Gastrocnemius medialis (tissue), 4 donors: ENCODE measurements at regions not wholly inside any gene's neighbourhood (a gene's known extent, or its start where the extent isn't known, plus 50 kb on each side); places are given as distances from the start of the nearest gene placed in this dataset.
A peak's percentile ranks its signal among the peaks of the same experiment; 100 is the strongest.

ENCODE experiments used
- ATAC-seq, 2 donors: fragments of 150-250 bp; one replicate each; pipeline ENCODE4 v1.9.1; 2016
- DNase-seq, 2 donors: peaks; one replicate each; pipeline ENCODE4 v3.0.0-alpha.2; 2019
- H3K27ac ChIP-seq, 4 donors: fragments of 200-600 bp; sonication (generic); 1 replicate in 1 of 4; 2 replicates in 3 of 4; pipeline ENCODE4 v1.5.1; 2016 to 2018; ENCODE audit warnings: mild to moderate bottlenecking in 2 of 4, moderate library complexity in 1 of 4
- H3K27me3 ChIP-seq, 3 donors: fragments of 200-600 bp; sonication (generic) in 2 of 3; 1 replicate in 1 of 3; 2 replicates in 2 of 3; pipeline versions ENCODE4 v1.5.1 to v1.6.0; 2016 to 2019; ENCODE audit warnings: mild to moderate bottlenecking in 1 of 3, moderate library complexity in 1 of 3
- H3K36me3 ChIP-seq, 2 donors: fragments of 200-600 bp; sonication (generic) in 1 of 2; one replicate each; pipeline ENCODE4 v1.5.1; 2017 to 2018
- H3K4me1 ChIP-seq, 2 donors: fragments of 200-600 bp; sonication (generic) in 1 of 2; one replicate each; pipeline ENCODE4 v1.5.1; 2016 to 2017; ENCODE audit warnings: mild to moderate bottlenecking in 2 of 2
- H3K4me3 ChIP-seq, 4 donors: fragments of 200-600 bp; sonication (generic) in 3 of 4; 1 replicate in 1 of 4; 2 replicates in 3 of 4; pipeline ENCODE4 v1.5.1; 2016 to 2019; ENCODE audit warnings: mild to moderate bottlenecking in 2 of 4
- H3K9me3 ChIP-seq, 3 donors: fragments of 200-600 bp; sonication (generic) in 2 of 3; 1 replicate in 1 of 3; 2 replicates in 2 of 3; pipeline ENCODE4 v1.5.1; 2016 to 2019
- CTCF ChIP-seq, 5 experiments: fragments of 450-650 bp in 3 of 5; fragments of 200-600 bp in 2 of 5; sonication (generic) in 2 of 5; IDR thresholded peaks in 4 of 5; conservative IDR thresholded peaks in 1 of 5; 1 replicate in 4 of 5; 2 replicates in 1 of 5; pipeline ENCODE4 v1.5.1; 2016 to 2019; ENCODE audit warnings: antibody characterized with exemption in 5 of 5, mild to moderate bottlenecking in 3 of 5, moderate library complexity in 3 of 5
- POLR2A ChIP-seq, 2 donors: fragments of 450-650 bp; IDR thresholded peaks; one replicate each; pipeline ENCODE4 v1.6.1; 2017; ENCODE audit warnings: antibody characterized with exemption in 2 of 2, mild to moderate bottlenecking in 2 of 2, moderate library complexity in 2 of 2
- in situ Hi-C, 4 donors: fragments of 200-750 bp; cut with MboI; loops; one replicate each; pipeline versions ENCODE4 v1.15.0 to v1.8.0; 2017; ENCODE audit warnings: low sequenced_read_pairs in 4 of 4
- intact Hi-C: fragments of 100-400 bp; cut with DNase I; formaldehyde crosslinking; loops from one replicate; pipeline ENCODE4 v1.15.1; 2023; ENCODE audit warnings: low total_unique reads

- Histone ChIP-seq H3K4me3 (no peak overlapping the region), H3K27me3 (no peaks in the 10 kb centered on the region), H3K4me1 (peaks cover 4 to 6% of the 10 kb centered on the region in 2 donors), H3K27ac (peak overlapping the region in 3 of 4 donors; percentile 35 to 56 (median 37)), H3K9me3 (no peaks in the 10 kb centered on the region), H3K36me3 (no peaks in the 10 kb centered on the region)
- TF ChIP-seq POLR2A (IDR thresholded peaks at IDR 0.05) (no peak), CTCF (IDR thresholded peaks at IDR 0.05 in 4 of 5, conservative IDR thresholded peaks at IDR 0.05 in 1 of 5) (no peak)
- in situ Hi-C loops (loop anchor here in 2 of 4 donors (10.0 kb wide), 1 partner anchor 339 kb away; no protein-coding TSS in a partner anchor), intact Hi-C loops (no loop called here)
- no peak for DNase-seq
- ATAC-seq = no peak
Measured at GRCh38 chr4:123776267-123776666, 379.7 kb downstream of the SPRY1 start.

- TF ChIP-seq CTCF (IDR thresholded peaks at IDR 0.05 in 4 of 5, conservative IDR thresholded peaks at IDR 0.05 in 1 of 5) (no peak), POLR2A (IDR thresholded peaks at IDR 0.05) (no peak)
- H3K4me3 ChIP-seq = no peak overlapping the region
- in situ Hi-C loops = loop anchor here in 2 of 4 donors (10.0 kb wide), 1 partner anchor 337 kb away; no protein-coding TSS in a partner anchor
- no peaks in the 10 kb centered on the region for H3K27me3 ChIP-seq
- intact Hi-C loops = no loop called here
- H3K27ac ChIP-seq = peak overlapping the region; percentile 22 to 38 (median 36)
- peak; percentile 78 to 85 for ATAC-seq
- H3K4me1 ChIP-seq = peaks cover 4 to 6% of the 10 kb centered on the region in 2 donors
- peak; percentile 13 to 37 for DNase-seq
- H3K9me3 ChIP-seq = no peaks in the 10 kb centered on the region
- no peaks in the 10 kb centered on the region for H3K36me3 ChIP-seq
Measured at GRCh38 chr4:123777373-123777772, 380.8 kb downstream of the SPRY1 start.

- Histone ChIP-seq H3K27me3 (no peaks in the 10 kb centered on the region), H3K4me1 (peaks cover 18 to 30% of the 10 kb centered on the region in 2 donors), H3K4me3 (no peak overlapping the region), H3K27ac (peak overlapping the region in 2 of 4 donors; percentile 55 to 69), H3K9me3 (no peaks in the 10 kb centered on the region), H3K36me3 (no peaks in the 10 kb centered on the region)
- no peak for TF ChIP-seq CTCF (IDR thresholded peaks at IDR 0.05 in 4 of 5, conservative IDR thresholded peaks at IDR 0.05 in 1 of 5)
- TF ChIP-seq POLR2A (IDR thresholded peaks at IDR 0.05) = no peak
- no peak for ATAC-seq
- DNase-seq = no peak
- intact Hi-C loops = no loop called here
- in situ Hi-C loops = no loop called here
Measured at GRCh38 chr4:123783151-123783790, 386.7 kb downstream of the SPRY1 start.

GRCh38 chr4:123783921-123784320 lies 387.3 kb downstream of the SPRY1 start:
- TF ChIP-seq POLR2A (IDR thresholded peaks at IDR 0.05) (no peak), CTCF (IDR thresholded peaks at IDR 0.05 in 4 of 5, conservative IDR thresholded peaks at IDR 0.05 in 1 of 5) (no peak)
- Histone ChIP-seq H3K36me3 (no peaks in the 10 kb centered on the region), H3K4me3 (no peak overlapping the region), H3K4me1 (peaks cover 18 to 30% of the 10 kb centered on the region in 2 donors), H3K27ac (peak overlapping the region; percentile 55 to 79 (median 72)), H3K9me3 (no peaks in the 10 kb centered on the region), H3K27me3 (no peaks in the 10 kb centered on the region)
- intact Hi-C loops = no loop called here
- ATAC-seq (no peak), DNase-seq (no peak)
- in situ Hi-C loops = no loop called here
